ENCODE measurements at regions not wholly inside any gene's neighbourhood (a gene's known extent, or its start where the extent isn't known, plus 50 kb on each side); places are given as distances from the start of the nearest gene placed in this dataset.

- TF ChIP-seq POLR2AphosphoS5 (IDR thresholded peaks at IDR 0.05; ENCODE audit: borderline replicate concordance, low read depth, low read length) (no peak), EZH2 (IDR thresholded peaks at IDR 0.05) (no peak)
Measured at GRCh38 chr12:90485560-90485959, 469.4 kb downstream of the CCER1 start.
